GM12891 (cell line): ENCODE measurements at regions not wholly inside any gene's neighbourhood (a gene's known extent, or its start where the extent isn't known, plus 50 kb on each side); places are given as distances from the start of the nearest gene placed in this dataset.

ENCODE experiments used
- DNase-seq: peaks from one replicate; pipeline ENCODE4 v3.0.0; 2011; ENCODE audit warnings: low spot score; ENCODE audit not compliant: insufficient read length
- FAIRE-seq: peaks from 2 replicates; lab custom pipeline; 2011; peaks lifted over from hg19 to GRCh38; lab: Jason Lieb, UNC
- PAX5 ChIP-seq: IDR thresholded peaks from 2 replicates; pipeline ENCODE4 v1.6.1; 2011; ENCODE audit warnings: low read length, moderate library complexity, mild to moderate bottlenecking; ENCODE audit not compliant: insufficient read depth, severe bottlenecking
- POLR2A ChIP-seq: IDR thresholded peaks from 2 replicates; pipeline ENCODE4 v1.6.1; 2011; ENCODE audit warnings: low read depth, low read length, control low read depth
- POLR2AphosphoS5 ChIP-seq: IDR thresholded peaks from 2 replicates; pipeline ENCODE4 v1.6.1; 2011; ENCODE audit warnings: low read depth, low read length, control low read depth
- POU2F2 ChIP-seq: IDR thresholded peaks from 2 replicates; pipeline ENCODE4 v1.6.1; 2011; ENCODE audit warnings: low read depth, mild to moderate bottlenecking, control low read depth, low read length, moderate library complexity
- SPI1 ChIP-seq: IDR thresholded peaks from 2 replicates; pipeline ENCODE4 v1.6.1; 2011; ENCODE audit warnings: low read depth, low read length, control low read depth
- TAF1 ChIP-seq: IDR thresholded peaks from 2 replicates; pipeline ENCODE4 v1.6.1; 2011; ENCODE audit warnings: low read depth, low read length, control low read depth

GRCh38 chr1:101455166-101455565, 218.3 kb downstream of the S1PR1 start:
- TF ChIP-seq POLR2A, result no peak
- no peak for TF ChIP-seq POLR2AphosphoS5
- FAIRE-seq (no peak), DNase-seq (no peak)

DNA sequence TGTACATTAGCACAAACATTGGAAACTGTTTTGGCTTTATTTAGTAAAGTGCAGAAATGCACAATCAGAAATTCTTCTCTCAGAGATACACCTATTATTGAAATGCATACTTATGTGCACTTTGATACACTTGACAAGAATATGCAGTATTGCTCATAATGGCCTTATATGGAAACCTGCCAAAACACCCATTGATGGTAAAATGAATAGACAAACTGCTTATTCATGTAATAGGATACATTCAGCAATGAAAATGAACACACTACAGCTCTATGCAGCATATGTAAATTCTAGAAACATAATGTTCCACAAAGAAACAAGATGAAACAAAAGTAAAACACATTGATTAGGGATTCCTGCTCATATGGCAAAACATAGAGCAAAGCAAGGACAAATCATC, 223.9 kb downstream of the S1PR1 start:
- DNase-seq (no peak), FAIRE-seq (peak; percentile 55)

DNA sequence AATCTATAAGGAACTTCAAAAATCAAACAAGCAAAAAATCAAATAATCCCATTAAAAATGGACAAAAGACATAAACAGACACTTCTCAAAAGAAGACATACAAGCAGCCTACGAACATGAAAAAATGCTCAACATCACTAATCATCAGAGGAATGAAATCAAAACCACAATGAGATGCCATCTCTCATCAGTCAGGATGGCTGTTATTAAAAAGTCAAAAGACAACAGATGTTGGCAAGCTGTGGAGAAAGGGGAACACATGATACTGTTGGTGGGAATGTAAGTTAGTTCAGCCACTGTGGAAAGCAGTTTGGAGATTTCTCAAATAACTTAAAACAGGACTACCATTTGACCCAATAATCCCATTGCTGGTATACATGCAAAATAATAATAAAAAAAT, 226.4 kb downstream of the S1PR1 start:
- no peak for DNase-seq
- no peak for FAIRE-seq

More for the DNA sequence above, 223.9 kb downstream of the S1PR1 start:
- TF ChIP-seq SPI1 (no peak), TAF1 (no peak), POU2F2 (no peak), PAX5 (no peak), POLR2AphosphoS5 (no peak), POLR2A (no peak)

DNA sequence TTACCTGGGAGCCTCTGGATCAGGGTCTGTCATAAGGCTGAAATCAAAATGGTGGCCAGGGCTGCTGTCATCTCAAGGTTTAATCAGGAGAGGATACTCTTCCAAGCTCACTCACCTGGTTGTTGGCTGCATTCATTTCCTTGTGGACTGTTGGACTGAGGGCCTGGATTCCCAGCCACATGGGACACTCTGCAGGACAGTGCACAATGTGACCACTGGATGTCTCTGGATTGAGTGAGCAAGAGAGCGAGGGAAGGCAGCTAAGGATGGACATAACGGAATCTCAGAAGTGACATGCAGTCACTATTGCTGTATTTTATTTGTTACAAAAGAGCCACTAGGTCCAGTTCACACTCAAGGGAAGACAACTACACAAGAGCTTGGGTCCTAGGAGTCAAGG, 229.1 kb downstream of the S1PR1 start:
- no peak for TF ChIP-seq POU2F2
- TF ChIP-seq PAX5, result no peak
- FAIRE-seq (no peak), DNase-seq (no peak)

More for the DNA sequence above, 226.4 kb downstream of the S1PR1 start:
- TF ChIP-seq POLR2AphosphoS5 (no peak), TAF1 (no peak), SPI1 (no peak), PAX5 (no peak), POLR2A (no peak), POU2F2 (no peak)

GRCh38 chr1:101474039-101474665, 237.3 kb downstream of the S1PR1 start:
- no peak for TF ChIP-seq POLR2AphosphoS5
- no peak for TF ChIP-seq POLR2A
- TF ChIP-seq SPI1, result no peak
- no peak for TF ChIP-seq POU2F2
- TF ChIP-seq TAF1, result no peak
- TF ChIP-seq PAX5, result no peak
- DNase-seq (no peak), FAIRE-seq (no peak)

DNA sequence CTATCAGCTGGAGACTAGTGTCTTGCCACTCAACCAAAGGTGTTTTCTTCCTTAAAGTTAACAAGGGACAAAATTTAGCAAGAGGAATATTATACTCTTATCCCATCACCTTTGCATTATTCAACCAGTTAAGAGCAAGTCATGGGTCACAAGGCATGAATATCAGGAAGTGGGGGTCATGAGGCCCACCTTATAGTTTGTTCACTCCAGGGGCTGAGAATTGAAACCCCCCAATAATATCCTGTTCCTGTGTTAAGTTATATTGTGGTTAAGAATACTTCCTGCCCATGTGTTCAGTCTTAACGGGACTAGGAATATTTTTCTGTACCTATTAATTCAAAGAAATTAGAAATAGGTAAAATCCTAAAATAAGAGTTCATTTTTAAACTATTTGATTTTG, 239.7 kb downstream of the S1PR1 start:
- DNase-seq (no peak), FAIRE-seq (no peak)
- TF ChIP-seq PAX5 (no peak), POLR2AphosphoS5 (no peak), TAF1 (no peak), SPI1 (no peak), POU2F2 (no peak), POLR2A (no peak)

GRCh38 chr1:101479945-101480344, 243.1 kb downstream of the S1PR1 start:
- DNase-seq (no peak), FAIRE-seq (no peak)
- TF ChIP-seq POLR2A (no peak), POU2F2 (no peak), PAX5 (no peak), SPI1 (no peak), TAF1 (no peak), POLR2AphosphoS5 (no peak)

DNA sequence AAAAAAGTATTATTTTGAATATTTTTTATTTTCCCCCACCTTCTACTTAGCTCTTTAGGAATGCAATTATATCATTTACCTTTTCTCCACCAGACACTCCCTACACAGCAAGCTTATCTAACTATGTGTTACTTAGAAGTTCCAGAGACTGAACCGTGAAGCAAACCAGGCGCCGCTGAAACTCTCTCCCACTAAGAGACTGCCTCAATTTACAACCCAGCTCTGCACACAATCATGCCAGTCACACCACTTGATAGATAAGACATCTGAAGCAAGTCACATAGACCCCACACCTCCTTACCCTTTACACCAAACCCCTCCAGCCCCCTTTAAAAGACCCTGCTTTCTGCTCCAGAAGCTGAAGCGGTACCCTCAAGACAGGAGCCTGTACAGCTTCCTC, 245.5 kb downstream of the S1PR1 start:
- DNase-seq, result no peak
- FAIRE-seq, result no peak
- TF ChIP-seq POLR2A, result no peak
- no peak for TF ChIP-seq TAF1
- TF ChIP-seq SPI1, result no peak
- TF ChIP-seq PAX5, result no peak
- TF ChIP-seq POLR2AphosphoS5, result no peak
- TF ChIP-seq POU2F2, result no peak

- TF ChIP-seq POLR2A (no peak), POU2F2 (no peak), PAX5 (no peak), SPI1 (no peak), POLR2AphosphoS5 (no peak), TAF1 (no peak)
- DNase-seq (no peak), FAIRE-seq (no peak)
These were observed 247.3 kb downstream of the S1PR1 start for GRCh38 chr1:101483982-101484688.

DNA sequence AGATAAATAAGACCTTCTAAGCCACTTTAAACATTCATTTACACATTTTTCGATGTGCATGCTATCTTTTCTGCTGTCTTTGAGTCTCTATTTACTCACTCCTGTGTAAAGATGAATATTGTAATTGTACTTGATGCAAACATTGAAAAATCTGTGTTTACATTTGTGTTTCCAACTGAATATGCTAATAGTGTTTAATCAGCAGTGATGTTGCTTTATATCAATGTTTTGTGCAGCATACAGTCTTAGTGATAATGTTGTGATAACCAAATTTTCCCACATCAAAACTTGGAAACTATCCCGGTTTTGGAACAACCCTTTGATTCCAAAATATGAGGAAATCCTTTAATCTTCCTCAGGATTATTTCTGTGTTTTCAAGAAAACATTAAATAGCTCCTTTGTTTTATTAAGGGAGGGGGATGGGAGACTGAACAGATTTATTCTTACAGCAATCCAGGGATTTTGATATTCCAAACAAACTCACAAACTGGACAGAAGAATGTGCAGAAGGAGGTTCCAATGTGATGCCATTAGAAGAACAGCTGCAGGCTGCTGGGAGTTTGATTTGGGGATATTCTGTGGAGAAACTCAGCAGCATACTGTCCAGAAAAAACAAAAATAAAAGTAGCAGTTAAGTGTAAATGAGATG, 248.0 kb downstream of the S1PR1 start:
- FAIRE-seq, result no peak
- TF ChIP-seq POLR2A (no peak), SPI1 (no peak), PAX5 (no peak), TAF1 (no peak), POLR2AphosphoS5 (no peak), POU2F2 (no peak)

More for the DNA sequence above, 248.0 kb downstream of the S1PR1 start:
- no peak for DNase-seq
